Neural cell (in vitro differentiated cells): ENCODE measurements at regions not wholly inside any gene's neighbourhood (a gene's known extent, or its start where the extent isn't known, plus 50 kb on each side); places are given as distances from the start of the nearest gene placed in this dataset.

Experiments
- H2AFZ ChIP-seq: fragments of 200-600, 300-800 bp; sonication (generic), shearing (Covaris generic); 2 replicates; pipeline ENCODE4 v1.6.0; 2014; ENCODE audit warnings: low read depth, mild to moderate bottlenecking, antibody characterized with exemption, low read length, moderate library complexity
- H3F3A ChIP-seq: fragments of 200-600 bp; shearing (Covaris generic); 2 replicates; pipeline ENCODE4 v1.6.1; 2016; ENCODE audit warnings: mild to moderate bottlenecking, moderate library complexity, mixed read lengths, antibody characterized with exemption, low read length; ENCODE audit not compliant: insufficient read depth, poor library complexity, severe bottlenecking
- H3K27ac ChIP-seq: fragments of 200-600, 300-800 bp; sonication (generic), shearing (Covaris generic); 2 replicates; pipeline ENCODE4 v1.5.1; 2014; ENCODE audit warnings: mild to moderate bottlenecking, low read length, moderate library complexity
- H3K27me3 ChIP-seq: fragments of 300-800, 200-600 bp; sonication (generic), shearing (Covaris generic); 2 replicates; pipeline ENCODE4 v1.6.0; 2014; ENCODE audit warnings: mild to moderate bottlenecking, low read depth, low read length, moderate library complexity; ENCODE audit not compliant: insufficient read depth
- H3K36me3 ChIP-seq: fragments of 300-800, 200-600 bp; sonication (generic), shearing (Covaris generic); 2 replicates; pipeline ENCODE4 v1.5.1; 2014; ENCODE audit warnings: mild to moderate bottlenecking, antibody characterized with exemption, low read length, moderate library complexity; ENCODE audit not compliant: insufficient read depth
- H3K4me2 ChIP-seq: fragments of 300-800, 200-600 bp; sonication (generic), shearing (Covaris generic); 2 replicates; pipeline ENCODE4 v1.6.0; 2014; ENCODE audit warnings: mild to moderate bottlenecking, low read length
- H3K4me3 ChIP-seq: fragments of 300-800, 200-600 bp; sonication (generic), shearing (Covaris generic); 2 replicates; pipeline ENCODE4 v1.5.1; 2014; ENCODE audit warnings: mild to moderate bottlenecking, low read length, moderate library complexity
- H3K79me2 ChIP-seq: fragments of 200-600 bp; shearing (Covaris generic); replicated peaks from 2 replicates; pipeline ENCODE4 v1.6.0; 2014; ENCODE audit warnings: mild to moderate bottlenecking, low read length, moderate library complexity; ENCODE audit not compliant: insufficient read depth
- H3K9ac ChIP-seq: fragments of 300-800, 200-600 bp; sonication (generic), shearing (Covaris generic); 2 replicates; pipeline ENCODE4 v1.6.1; 2016; ENCODE audit warnings: mild to moderate bottlenecking, low read length, mixed read lengths
- H3K9me2 ChIP-seq: fragments of 200-600 bp; shearing (Covaris generic); 2 replicates; pipeline ENCODE4 v1.6.1; 2016; ENCODE audit warnings: mild to moderate bottlenecking, low read length, mixed read lengths; ENCODE audit not compliant: insufficient read depth
- H3K9me3 ChIP-seq: fragments of 200-600, 300-800 bp; sonication (generic), shearing (Covaris generic); 2 replicates; pipeline ENCODE4 v1.6.1; 2016; ENCODE audit warnings: mild to moderate bottlenecking, mixed run types, low read length, moderate library complexity, mixed read lengths
- H4K20me1 ChIP-seq: fragments of 200-600 bp; shearing (Covaris generic); 2 replicates; pipeline ENCODE4 v1.6.1; 2016; ENCODE audit warnings: mild to moderate bottlenecking, mixed run types; ENCODE audit not compliant: insufficient read depth
- CTCF ChIP-seq: fragments of 450-650 bp; IDR thresholded peaks from 2 replicates; pipeline ENCODE4 v1.5.1; 2014; ENCODE audit warnings: antibody characterized with exemption, mild to moderate bottlenecking, moderate library complexity; ENCODE audit not compliant: poor library complexity, severe bottlenecking
- EP300 ChIP-seq: fragments of 450-650 bp; conservative IDR thresholded peaks from 2 replicates; pipeline ENCODE4 v1.6.1; 2014; ENCODE audit warnings: antibody characterized with exemption, mild to moderate bottlenecking, moderate library complexity; ENCODE audit not compliant: poor library complexity, severe bottlenecking
- EZH2 ChIP-seq: fragments of 200-600, 300-800 bp; shearing (Covaris generic), sonication (generic); IDR thresholded peaks from 2 replicates; pipeline ENCODE4 v1.6.1; 2014; ENCODE audit warnings: antibody characterized with exemption, low read length, borderline replicate concordance, mild to moderate bottlenecking; ENCODE audit not compliant: insufficient read depth, poor library complexity, severe bottlenecking
- MXI1 ChIP-seq: fragments of 450-650 bp; conservative IDR thresholded peaks from 2 replicates; pipeline ENCODE4 v1.6.1; 2014; ENCODE audit warnings: antibody characterized with exemption, mild to moderate bottlenecking; ENCODE audit not compliant: poor library complexity, severe bottlenecking
- POLR2AphosphoS5 ChIP-seq: IDR thresholded peaks from 2 replicates; pipeline ENCODE4 v1.6.1; 2012
- RAD21 ChIP-seq: fragments of 450-650 bp; conservative IDR thresholded peaks from 2 replicates; pipeline ENCODE4 v1.6.1; 2014; ENCODE audit warnings: antibody characterized with exemption, mild to moderate bottlenecking, moderate library complexity
- SMC3 ChIP-seq: fragments of 450-650 bp; conservative IDR thresholded peaks from 2 replicates; pipeline ENCODE4 v1.6.1; 2014; ENCODE audit warnings: antibody characterized with exemption, mild to moderate bottlenecking, moderate library complexity; ENCODE audit not compliant: poor library complexity
- TAF1 ChIP-seq: IDR thresholded peaks from 2 replicates; pipeline ENCODE4 v1.6.1; 2012; ENCODE audit warnings: low read depth
- TF ChIP-seq, protein P1 (sequence below): IDR thresholded peaks from 2 replicates; pipeline ENCODE4 v1.6.1; 2012; ENCODE audit warnings: borderline replicate concordance

GRCh38 chr12:81021131-81021748 is 56.6 kb upstream of the ACSS3 start:
- Histone ChIP-seq H3K27ac (peak overlapping the region; percentile 16), H3K4me3 (no peak overlapping the region), H3K79me2 (no peaks in the 10 kb centered on the region), H2AFZ (no peak overlapping the region), H3K9me2 (no peaks in the 10 kb centered on the region), H3K27me3 (no peaks in the 10 kb centered on the region), H3K9ac (no peak overlapping the region), H3F3A (no peaks in the 10 kb centered on the region), H3K4me2 (no peak overlapping the region), H4K20me1 (no peaks in the 10 kb centered on the region), H3K9me3 (no peaks in the 10 kb centered on the region), H3K36me3 (no peaks in the 10 kb centered on the region)
- TF ChIP-seq, protein P1, sequence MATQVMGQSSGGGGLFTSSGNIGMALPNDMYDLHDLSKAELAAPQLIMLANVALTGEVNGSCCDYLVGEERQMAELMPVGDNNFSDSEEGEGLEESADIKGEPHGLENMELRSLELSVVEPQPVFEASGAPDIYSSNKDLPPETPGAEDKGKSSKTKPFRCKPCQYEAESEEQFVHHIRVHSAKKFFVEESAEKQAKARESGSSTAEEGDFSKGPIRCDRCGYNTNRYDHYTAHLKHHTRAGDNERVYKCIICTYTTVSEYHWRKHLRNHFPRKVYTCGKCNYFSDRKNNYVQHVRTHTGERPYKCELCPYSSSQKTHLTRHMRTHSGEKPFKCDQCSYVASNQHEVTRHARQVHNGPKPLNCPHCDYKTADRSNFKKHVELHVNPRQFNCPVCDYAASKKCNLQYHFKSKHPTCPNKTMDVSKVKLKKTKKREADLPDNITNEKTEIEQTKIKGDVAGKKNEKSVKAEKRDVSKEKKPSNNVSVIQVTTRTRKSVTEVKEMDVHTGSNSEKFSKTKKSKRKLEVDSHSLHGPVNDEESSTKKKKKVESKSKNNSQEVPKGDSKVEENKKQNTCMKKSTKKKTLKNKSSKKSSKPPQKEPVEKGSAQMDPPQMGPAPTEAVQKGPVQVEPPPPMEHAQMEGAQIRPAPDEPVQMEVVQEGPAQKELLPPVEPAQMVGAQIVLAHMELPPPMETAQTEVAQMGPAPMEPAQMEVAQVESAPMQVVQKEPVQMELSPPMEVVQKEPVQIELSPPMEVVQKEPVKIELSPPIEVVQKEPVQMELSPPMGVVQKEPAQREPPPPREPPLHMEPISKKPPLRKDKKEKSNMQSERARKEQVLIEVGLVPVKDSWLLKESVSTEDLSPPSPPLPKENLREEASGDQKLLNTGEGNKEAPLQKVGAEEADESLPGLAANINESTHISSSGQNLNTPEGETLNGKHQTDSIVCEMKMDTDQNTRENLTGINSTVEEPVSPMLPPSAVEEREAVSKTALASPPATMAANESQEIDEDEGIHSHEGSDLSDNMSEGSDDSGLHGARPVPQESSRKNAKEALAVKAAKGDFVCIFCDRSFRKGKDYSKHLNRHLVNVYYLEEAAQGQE = no peak
- TF ChIP-seq EP300 = peak; percentile 60

DNA sequence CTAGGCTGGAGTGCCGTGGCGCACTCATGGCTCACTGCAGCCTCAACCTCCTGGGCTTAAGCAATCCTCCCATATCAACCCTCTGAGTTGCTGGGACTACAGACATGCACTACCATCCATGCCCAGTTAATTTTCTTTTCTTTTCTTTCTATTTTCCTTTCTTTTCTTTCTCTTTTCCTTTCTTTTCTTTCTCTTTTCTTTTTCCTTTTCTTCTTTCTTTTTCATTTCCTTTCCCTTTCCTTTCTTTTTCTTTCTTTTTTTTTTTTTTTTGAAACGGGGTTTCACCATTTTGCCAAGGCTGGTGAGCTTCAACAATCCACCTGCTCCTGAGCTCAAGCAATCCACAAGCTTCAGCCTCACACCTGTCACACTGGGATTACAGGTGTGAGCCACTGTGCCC is 60.1 kb upstream of the ACSS3 start:
- Histone ChIP-seq H3F3A (no peaks in the 10 kb centered on the region), H2AFZ (no peak overlapping the region), H3K27ac (no peak overlapping the region), H3K9me2 (no peaks in the 10 kb centered on the region), H3K4me3 (no peak overlapping the region), H3K9ac (no peak overlapping the region), H3K36me3 (no peaks in the 10 kb centered on the region), H3K9me3 (no peaks in the 10 kb centered on the region), H4K20me1 (no peaks in the 10 kb centered on the region), H3K27me3 (no peaks in the 10 kb centered on the region), H3K79me2 (no peaks in the 10 kb centered on the region), H3K4me2 (no peak overlapping the region)
- no peak for TF ChIP-seq EP300
- no peak for TF ChIP-seq RAD21

GRCh38 chr12:81015510-81015909 is 62.4 kb upstream of the ACSS3 start:
- Histone ChIP-seq H2AFZ (no peak overlapping the region), H3K4me2 (no peak overlapping the region), H4K20me1 (no peaks in the 10 kb centered on the region), H3K9me3 (no peaks in the 10 kb centered on the region), H3F3A (no peaks in the 10 kb centered on the region), H3K36me3 (no peaks in the 10 kb centered on the region), H3K27ac (no peak overlapping the region), H3K79me2 (no peaks in the 10 kb centered on the region), H3K9me2 (no peaks in the 10 kb centered on the region), H3K9ac (no peak overlapping the region), H3K4me3 (no peak overlapping the region), H3K27me3 (no peaks in the 10 kb centered on the region)
- TF ChIP-seq, protein P1 = no peak
- TF ChIP-seq EP300 (no peak), CTCF (no peak), EZH2 (no peak), TAF1 (no peak), SMC3 (no peak), RAD21 (no peak), MXI1 (no peak), POLR2AphosphoS5 (no peak)
